ENCODE measurements at regions not wholly inside any gene's neighbourhood (a gene's known extent, or its start where the extent isn't known, plus 50 kb on each side); places are given as distances from the start of the nearest gene placed in this dataset.

DNA sequence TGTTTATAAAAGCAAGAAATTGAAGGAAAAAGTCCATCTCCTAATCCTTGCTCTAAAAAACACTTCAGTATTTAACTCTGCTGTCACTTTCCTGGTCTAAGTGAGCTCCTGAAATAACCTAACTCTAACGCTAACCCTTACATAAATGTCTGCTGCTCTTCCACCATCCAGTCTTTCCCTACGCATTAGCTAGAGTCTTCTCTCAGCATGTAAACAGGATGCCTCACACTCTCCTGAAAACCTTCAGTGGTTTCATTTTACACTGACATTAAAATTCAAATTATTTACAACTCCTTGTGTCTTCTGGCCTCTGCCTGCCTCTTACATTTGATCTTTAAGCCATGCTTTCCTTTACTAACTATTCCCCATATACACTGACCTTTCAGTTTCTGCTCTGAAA, 697.6 kb upstream of the CXADR start:
- no peak for DNase-seq (ENCODE audit: low read depth)

DNA sequence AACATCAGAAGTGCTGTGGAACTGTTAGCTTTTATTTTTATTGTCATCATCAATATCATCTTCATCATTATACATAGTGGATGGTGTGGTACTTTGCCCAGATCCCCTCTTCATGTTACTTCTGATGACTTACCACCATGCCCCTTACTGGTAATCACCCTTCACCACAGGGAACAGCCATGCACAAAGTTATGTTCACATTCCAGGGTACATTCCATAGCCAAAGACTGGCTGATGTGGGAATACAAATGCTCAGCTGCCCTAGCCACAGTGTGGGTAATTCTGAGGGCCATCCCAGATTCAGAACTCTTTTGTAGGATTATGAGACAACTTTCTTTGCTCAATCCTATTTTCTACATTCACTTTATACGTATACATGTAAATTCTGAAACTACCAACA, 691.3 kb upstream of the CXADR start:
- no peak for DNase-seq (ENCODE audit: low read depth)

DNA sequence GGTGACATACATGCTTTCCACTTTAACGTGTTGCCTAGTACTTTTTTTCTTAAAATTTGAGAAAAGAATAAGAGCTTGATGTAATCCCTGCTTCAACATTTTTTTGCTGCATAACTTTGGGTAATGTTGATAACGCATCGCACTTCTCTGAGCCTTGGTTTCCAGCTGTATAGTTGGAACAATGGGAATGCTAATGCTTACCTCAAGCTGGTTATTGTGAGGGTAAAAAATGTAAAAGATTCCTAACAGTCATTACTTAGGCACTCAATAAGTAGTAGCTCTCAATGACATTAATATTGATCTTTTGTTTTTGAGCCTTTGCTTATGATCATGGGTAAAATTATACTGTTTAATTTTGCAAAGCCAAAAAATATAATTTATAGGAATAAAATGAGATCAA, 683.3 kb upstream of the CXADR start:
- DNase-seq (ENCODE audit: low read depth), result no peak

- no peak for DNase-seq (ENCODE audit: low read depth)
These were observed 680.1 kb upstream of the CXADR start for GRCh38 chr21:16832791-16833190.

DNA sequence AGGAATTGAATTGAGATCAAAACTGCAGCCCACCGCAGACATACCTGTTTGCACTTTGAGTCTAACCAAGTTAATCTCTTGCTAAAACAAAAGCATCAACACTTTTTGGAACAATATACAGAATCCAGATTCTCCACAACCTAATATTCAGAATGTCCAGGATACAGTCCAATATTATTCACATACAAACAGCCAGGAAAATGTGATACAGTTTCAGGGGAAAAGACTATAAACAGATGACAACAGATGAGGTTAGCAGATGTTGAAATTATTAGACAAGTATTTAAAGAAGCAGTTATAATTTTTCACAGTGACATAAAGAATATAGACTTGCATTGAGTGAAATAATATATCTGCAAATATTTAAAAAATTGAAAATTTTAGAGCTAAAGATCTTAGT, 678.1 kb upstream of the CXADR start:
- no peak for DNase-seq (ENCODE audit: low read depth)

DNA sequence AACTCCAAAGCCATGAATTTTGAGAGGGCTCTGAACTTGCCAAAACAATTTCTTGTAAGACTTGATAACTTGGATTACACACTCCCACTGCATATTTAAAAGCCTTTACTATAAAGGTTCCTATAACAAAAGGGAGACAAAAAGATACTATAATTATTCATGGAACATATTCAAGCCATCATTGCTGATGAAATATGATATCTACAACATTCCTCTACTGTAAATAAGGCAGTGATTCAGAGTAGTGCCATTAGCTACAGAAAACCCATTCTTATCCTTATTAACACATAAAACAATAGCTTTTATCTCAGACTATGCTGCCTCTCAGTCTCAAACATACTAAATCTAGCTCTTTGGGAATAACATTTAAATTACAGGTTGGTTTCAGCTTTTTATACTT, 675.5 kb upstream of the CXADR start:
- DNase-seq (ENCODE audit: low read depth), result no peak

DNA sequence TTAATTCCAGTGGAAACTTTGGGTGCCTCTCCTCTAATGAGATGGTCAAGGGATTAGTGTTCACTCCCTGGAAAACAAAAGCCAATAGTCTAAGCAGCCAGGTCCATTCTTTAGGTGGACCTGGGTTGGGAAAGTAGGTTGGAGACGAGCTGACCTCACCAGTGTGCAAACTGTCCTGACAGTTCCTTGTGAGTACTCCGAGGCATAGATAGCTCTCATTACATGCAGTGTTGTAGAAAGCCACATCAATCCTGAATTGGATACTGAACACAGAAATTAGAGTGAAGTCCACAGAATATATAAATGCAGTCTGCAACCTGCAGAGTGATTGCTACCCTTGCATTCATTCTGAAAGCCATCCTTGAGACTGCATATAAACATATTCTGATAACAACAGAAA, 675.1 kb upstream of the CXADR start:
- no peak for DNase-seq (ENCODE audit: low read depth)

DNA sequence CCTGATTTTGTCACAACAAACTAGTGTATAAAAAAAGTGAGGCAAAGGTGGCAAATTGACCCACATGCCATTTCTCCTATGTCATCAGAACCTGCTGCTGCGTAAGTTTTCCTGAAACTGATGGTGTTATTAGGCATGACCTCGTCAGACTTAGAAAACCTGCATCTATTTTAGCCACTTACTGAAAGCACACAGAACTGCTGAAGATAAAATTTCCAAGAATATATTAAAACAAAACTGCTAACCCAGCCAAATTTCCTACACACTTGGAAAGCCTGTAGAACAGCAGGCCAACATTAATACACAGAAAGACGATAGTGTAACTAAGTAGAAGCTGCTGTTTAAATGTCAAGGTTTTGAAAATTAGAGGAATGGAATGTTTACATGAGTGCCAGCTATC, 674.5 kb upstream of the CXADR start:
- no peak for DNase-seq (ENCODE audit: low read depth)

DNA sequence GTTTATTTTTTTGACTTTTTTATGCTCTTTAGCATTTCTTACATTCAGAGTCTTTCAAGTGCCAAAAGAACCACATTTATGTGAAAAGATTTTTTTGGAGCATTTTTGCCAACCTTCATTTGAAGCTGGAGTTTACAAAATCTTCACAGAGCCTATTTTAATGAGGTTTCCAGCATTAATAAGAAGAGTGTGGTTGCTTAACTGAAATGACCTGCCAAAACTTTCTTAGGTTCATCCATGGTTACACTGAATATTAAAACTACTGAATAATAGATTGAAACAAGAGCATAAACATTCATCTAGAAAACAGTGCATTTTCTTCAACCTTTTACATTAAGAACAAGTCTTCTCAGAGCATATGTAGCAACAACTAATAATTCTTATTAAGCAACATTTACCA, 672.3 kb upstream of the CXADR start:
- DNase-seq (ENCODE audit: low read depth), result no peak

DNA sequence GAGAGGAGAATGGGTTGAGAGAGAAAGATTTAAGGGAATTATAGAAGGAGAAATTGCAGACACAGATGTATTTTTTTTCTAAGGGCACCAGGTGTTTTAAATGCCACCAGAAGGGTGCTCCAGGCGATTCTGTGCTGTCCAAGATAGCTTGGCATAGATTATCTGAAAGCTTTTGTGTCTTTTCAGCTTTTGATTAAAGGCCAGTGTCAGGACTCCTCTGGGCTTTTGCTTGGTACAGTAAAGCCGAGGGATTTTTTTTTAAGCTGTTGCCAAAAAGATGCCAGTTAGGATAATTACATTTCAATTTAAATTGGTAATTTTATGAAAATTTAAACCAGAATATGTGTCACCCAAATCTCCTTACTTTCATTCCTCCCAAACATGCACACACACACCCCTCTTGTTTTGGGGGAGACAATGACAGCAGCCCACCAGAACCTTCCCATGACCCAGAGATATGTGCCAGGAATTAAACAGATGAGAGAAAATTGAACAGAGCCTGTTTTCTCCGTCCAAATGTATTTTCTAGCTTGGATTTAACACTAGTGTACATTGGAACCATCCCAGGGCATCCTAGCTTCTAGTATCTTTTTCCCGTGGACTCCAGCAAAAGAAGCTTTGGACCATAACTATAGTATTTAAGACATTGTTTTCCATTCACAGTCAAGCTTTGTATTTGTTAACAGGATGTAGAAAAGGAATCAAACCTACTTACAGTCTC, 670.7 kb upstream of the CXADR start:
- no peak for DNase-seq (ENCODE audit: low read depth)

- DNase-seq (ENCODE audit: low read depth), result no peak
These were observed 670.2 kb upstream of the CXADR start for GRCh38 chr21:16842696-16843035.

DNA sequence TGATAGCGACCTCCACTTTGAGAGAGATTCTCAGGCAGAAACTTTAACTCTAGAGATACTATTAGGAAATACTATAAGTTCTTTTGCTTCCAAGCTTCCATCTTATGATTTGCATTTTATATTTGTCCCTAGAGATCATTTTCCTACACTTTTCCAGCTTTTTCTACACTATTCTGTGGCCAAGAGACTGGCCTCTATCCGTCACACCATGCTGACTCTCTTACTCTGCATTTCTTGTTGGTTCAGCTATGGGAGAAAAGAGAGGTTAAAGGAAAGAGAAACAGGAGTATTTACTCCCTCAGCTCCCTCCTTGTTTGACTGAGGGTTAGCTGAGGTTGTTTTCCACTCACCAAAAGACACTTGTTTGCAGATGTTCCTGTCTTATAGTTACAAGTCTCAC, 665.6 kb upstream of the CXADR start:
- no peak for DNase-seq (ENCODE audit: low read depth)

DNA sequence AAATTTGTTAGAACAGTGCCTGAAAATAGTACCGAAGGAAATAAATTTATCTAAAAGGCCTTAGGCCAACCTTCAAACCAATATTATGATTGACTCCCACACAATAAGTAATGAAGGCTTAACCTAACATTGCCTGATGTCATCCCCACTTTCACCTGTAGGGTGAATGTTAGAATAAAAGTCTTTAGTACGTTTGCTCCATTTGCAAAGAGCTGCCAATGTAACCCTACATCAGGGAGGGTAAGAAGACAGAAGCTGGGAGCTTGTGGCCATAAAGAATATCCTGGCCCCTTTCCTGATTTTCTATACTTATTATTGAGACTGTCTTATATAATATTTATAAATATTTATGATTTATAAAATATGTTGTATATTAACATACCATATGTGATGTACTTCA, 661.8 kb upstream of the CXADR start:
- no peak for DNase-seq (ENCODE audit: low read depth)

GRCh38 chr21:16855164-16855667, 657.6 kb upstream of the CXADR start:
- no peak for DNase-seq (ENCODE audit: low read depth)

DNA sequence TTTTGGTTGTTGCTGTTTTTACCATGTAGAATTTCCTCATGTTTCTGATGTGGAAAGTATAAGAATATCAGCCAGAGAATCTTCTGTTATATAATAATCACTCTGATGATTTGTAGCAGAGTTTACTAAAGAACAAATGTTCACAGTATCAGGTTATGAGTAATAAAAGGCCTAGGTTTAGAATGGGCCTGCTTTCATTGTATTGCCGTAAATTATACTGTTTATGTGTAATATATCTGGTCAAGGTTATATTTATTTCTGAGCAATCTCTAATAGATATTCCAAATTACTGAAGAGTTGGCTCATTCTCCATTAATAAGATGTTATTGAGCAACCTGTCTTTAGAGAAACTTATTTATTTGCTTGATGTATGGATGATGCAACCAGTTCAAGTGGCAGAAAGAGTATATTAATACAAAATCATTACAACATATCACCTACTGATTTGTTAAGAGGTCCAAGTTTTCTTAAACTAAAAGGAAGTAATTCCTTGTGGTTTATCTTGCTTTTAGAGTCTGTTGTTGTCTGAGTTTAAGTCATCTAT, 649.4 kb upstream of the CXADR start:
- no peak for DNase-seq (ENCODE audit: low read depth)

DNA sequence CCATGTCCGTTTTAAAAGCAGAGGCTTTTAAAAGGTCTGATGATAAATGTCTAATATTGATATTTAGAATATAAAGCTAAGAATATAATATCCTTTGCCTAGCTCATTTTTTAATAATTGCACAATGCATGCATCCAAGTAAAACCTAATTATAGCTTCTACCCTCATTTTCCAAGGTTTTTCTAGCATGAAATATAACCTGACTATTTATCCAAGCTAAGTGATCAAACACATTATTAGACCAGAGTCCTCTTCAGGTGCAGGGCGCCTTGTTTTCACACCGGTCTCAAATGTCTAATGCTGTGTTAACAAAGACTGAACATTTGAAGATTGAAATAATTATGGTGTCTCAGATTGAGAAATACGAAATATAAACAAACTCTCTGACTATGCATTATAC, 648.9 kb upstream of the CXADR start:
- no peak for DNase-seq (ENCODE audit: low read depth)

- DNase-seq (ENCODE audit: low read depth), result no peak
These were observed 647.2 kb upstream of the CXADR start for GRCh38 chr21:16865632-16866031.

DNA sequence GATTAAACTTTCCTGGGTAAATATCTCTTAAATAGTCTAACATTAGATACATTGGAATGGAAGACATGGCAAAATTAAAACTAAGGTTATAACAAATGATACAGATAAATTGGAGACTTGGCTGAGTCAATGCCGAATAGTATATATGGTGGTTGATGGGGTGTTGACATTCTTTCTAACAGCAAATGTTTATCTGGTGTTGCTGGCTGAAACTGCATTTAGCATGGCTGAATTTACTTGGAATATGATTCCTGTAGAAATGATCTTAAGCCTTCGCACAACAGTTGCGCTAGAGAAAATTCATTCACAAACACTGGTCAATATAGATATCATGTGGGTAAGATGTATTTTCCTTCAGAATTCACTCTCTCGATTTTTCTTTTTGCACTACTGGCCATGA, 646.0 kb upstream of the CXADR start:
- DNase-seq (ENCODE audit: low read depth), result no peak

GRCh38 chr21:16870103-16870502, 642.7 kb upstream of the CXADR start:
- DNase-seq (ENCODE audit: low read depth), result no peak

DNA sequence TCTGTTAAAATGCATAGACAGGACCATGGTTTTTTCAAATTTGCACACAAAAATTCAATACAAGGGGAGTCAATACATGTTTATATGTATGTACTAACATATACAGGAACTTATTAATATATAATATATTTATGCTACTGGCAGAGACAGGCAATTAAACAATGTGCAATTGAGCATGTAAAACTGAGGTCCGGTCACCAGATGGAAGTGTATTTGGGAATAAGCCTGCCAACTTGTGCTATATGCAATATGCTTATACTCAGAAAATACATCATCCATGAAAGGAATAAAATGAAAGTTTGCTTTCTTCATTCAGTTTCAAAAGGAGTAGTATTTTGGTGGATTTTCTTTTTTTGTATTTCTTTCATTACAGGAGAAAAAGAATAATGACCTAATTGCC, 640.2 kb upstream of the CXADR start:
- no peak for DNase-seq (ENCODE audit: low read depth)

DNA sequence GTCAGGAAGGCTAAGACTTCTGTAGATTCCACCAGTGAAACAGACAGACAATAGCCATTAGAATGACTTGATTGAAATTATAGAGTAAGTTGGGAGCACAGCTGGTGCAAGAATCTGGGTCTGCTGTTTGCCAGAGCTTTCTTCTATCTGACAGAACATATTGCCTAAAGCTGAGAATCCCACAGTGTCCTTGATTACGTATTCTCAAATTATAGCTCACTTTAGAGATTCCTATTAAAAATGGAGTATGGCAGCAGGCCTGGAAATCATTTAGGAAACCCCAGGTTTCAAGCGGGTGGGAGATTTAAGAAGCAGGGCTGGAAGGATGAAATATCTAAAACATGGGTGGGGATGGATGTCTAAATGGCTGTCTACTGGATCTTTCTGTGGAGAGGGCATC, 639.7 kb upstream of the CXADR start:
- DNase-seq (ENCODE audit: low read depth), result no peak

DNA sequence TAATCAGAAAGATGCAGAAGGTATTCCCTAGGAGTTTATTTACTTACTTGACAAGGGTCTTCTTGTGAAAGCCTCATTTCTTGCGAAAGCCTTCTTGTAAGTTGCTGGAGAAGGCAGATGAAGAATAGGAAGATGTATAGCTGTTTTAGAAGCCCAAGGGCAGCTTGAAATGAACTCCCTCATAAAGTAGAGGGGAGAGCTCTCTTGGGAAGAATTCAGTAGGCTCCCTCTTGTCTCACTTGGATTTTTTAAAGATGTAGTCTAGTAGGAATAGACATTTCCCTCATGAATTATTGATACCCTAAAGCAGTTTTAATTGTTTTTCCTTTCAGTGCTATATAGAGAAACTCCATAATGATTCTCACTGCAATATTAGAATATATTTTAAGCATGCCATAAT, 639.2 kb upstream of the CXADR start:
- DNase-seq (ENCODE audit: low read depth), result no peak

GRCh38 chr21:16879479-16879878, 633.4 kb upstream of the CXADR start:
- DNase-seq (ENCODE audit: low read depth), result no peak

DNA sequence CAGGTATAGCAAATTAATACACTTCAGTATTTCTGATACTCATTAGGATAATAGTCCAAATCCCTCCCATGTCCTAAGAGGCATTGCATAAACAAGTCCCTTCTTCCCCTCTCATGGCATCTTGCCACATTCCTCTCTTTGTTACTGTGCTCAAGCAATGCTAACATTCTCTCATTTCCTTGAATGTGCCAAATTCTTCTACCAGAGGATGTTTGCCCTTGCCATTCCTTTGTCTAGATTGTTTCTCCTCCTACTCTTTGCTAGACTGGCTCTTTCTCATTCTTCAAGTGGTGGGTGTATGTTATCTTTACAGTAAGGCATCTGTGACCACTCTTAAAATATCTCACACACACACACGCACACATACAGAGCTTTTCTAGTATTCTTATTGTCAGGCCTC, 621.0 kb upstream of the CXADR start:
- no peak for DNase-seq (ENCODE audit: low read depth)
